ENCODE measurements at regions not wholly inside any gene's neighbourhood (a gene's known extent, or its start where the extent isn't known, plus 50 kb on each side); places are given as distances from the start of the nearest gene placed in this dataset.

DNA sequence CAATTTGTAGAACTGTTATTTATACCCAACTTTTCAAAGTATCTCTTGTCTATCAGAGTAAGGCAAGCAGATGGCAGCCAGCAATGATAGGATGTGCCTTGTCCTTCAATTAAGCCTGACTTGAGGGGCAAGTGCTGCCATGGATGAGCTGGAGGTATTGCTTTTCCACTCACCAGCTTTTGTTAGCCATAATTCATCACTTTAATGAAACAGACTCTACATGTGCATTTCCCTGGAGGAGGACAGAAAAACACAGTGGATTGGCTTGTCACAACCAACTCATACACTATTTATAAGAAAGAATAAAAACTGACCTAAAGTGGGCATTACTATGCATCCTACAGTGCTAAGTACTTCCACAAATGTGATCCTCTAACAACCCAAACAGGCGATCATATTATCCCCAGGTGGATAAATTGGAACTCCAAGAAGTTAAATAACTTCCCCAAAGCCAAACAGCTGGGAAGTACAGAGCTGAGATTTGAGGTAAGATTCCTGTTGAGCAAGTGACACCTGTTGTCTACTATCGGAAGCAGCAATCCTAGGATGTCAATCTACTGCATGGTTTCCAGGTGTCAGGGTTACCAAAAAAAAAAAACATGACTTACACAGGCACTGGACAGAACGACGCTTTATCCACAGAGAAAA, 73.9 kb upstream of the NRSN1 start:
- TF ChIP-seq, protein P1, sequence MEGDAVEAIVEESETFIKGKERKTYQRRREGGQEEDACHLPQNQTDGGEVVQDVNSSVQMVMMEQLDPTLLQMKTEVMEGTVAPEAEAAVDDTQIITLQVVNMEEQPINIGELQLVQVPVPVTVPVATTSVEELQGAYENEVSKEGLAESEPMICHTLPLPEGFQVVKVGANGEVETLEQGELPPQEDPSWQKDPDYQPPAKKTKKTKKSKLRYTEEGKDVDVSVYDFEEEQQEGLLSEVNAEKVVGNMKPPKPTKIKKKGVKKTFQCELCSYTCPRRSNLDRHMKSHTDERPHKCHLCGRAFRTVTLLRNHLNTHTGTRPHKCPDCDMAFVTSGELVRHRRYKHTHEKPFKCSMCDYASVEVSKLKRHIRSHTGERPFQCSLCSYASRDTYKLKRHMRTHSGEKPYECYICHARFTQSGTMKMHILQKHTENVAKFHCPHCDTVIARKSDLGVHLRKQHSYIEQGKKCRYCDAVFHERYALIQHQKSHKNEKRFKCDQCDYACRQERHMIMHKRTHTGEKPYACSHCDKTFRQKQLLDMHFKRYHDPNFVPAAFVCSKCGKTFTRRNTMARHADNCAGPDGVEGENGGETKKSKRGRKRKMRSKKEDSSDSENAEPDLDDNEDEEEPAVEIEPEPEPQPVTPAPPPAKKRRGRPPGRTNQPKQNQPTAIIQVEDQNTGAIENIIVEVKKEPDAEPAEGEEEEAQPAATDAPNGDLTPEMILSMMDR (IDR thresholded peaks at IDR 0.05; ENCODE audit: low read length, missing control alignments), result no peak
- H3K4me3 ChIP-seq (replicated peaks; ENCODE audit: low read depth, low read length), result no peak overlapping the region
- no peak for DNase-seq (ENCODE audit: low read depth)

DNA sequence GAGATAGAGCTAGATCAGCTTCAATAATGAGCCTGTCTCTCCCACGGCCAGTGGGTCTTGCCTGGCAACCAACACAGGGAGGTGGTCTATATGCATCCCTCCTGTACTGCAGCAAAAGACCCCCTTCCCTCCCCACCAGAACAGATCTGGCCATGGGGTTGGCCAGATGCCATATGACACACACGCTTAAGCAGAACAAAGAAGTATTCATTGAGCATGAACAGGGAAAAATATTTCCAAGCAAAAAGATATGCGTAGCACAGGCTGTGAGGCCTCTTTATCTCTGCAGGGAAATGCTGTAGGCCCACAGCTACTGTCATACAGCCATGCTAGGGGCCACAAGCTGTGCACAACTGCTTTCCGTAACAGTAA, 73.4 kb upstream of the NRSN1 start:
- DNase-seq (ENCODE audit: low read depth), result no peak
- H3K4me3 ChIP-seq (replicated peaks; ENCODE audit: low read depth, low read length), result no peak overlapping the region
- TF ChIP-seq, protein P1 (IDR thresholded peaks at IDR 0.05; ENCODE audit: low read length, missing control alignments), result no peak

DNA sequence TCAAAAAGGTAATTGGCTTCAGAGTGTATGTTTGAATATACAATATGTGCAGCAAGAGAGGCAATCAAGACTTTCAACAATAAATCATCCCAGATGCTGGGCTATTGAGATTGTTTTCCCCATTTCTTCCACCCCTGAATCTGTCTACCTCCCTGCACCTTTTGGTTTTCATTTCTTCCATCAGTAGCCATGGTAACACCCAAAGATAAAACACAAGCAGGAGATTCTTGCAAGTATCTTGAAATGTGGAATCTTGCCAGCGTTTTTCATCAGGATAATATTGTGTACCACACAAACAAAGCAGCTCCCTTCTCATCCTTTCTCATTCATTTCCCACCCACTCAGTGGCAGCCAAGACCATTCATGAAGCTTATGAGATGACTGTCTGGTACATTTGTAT, 73.0 kb upstream of the NRSN1 start:
- no peak for DNase-seq (ENCODE audit: low read depth)
- H3K4me3 ChIP-seq (replicated peaks; ENCODE audit: low read depth, low read length), result no peak overlapping the region
- TF ChIP-seq, protein P1 (IDR thresholded peaks at IDR 0.05; ENCODE audit: low read length, missing control alignments), result no peak

DNA sequence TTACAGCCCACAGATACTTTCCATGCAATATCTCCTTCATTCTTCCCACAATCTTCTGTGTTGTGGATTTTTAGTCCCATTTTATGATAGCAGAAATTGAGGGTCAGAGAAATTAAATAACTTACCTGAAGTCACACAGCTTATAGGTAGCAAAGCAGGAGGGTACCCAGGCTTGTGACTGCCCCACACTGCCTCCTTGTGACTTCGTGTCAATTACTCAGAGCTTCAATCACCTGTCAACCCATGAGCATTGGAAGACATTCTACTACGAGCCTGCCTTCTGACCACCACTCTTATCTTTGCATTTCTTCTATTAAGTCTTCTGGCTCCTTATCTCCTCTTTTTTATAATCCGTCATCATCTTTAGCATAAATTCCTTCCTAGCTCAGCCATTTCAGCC, 71.6 kb upstream of the NRSN1 start:
- no peak overlapping the region for H3K4me3 ChIP-seq (replicated peaks; ENCODE audit: low read depth, low read length)
- no peak for DNase-seq (ENCODE audit: low read depth)
- TF ChIP-seq, protein P1 (IDR thresholded peaks at IDR 0.05; ENCODE audit: low read length, missing control alignments), result no peak

DNA sequence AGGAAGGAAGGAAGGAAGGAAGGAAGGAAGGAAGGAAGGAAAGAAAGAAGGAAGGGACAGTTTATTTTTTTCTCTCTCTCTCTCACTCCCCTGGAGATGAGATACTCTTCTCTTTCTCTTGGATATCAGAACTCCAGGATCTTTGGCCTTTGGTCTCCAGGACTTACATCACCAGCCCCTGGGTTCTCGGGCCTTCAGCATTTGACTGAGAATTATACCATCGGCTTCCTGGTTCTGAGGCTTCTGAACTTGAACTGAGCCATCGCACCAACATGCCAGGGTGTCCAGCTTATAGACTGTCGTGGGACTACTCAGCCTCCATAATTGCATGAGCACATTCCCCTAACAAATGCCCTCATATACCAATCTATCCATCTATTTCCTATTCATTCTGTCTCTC, 69.4 kb upstream of the NRSN1 start:
- H3K4me3 ChIP-seq (replicated peaks; ENCODE audit: low read depth, low read length), result no peak overlapping the region
- no peak for DNase-seq (ENCODE audit: low read depth)
- TF ChIP-seq, protein P1 (IDR thresholded peaks at IDR 0.05; ENCODE audit: low read length, missing control alignments), result no peak

DNA sequence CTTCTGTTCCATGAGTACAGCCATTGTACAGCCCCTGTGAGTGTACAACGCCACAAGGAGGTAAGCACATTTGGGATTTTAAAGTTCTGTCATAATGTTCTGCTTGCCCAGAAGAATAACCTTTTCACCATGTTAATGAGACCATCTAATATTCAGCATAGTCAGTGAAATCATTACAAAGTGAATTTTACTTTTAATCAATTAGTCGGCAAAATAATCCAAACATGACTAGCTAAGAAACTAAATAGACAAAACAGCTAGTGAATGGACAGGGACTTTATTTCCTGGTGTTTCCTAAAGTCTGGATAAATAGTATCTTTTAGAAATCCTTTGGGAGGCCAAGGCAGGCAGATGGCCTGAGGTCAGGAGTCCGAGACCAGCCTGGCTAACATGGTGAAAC, 69.0 kb upstream of the NRSN1 start:
- no peak overlapping the region for H3K4me3 ChIP-seq (replicated peaks; ENCODE audit: low read depth, low read length)
- TF ChIP-seq, protein P1 (IDR thresholded peaks at IDR 0.05; ENCODE audit: low read length, missing control alignments), result no peak
- no peak for DNase-seq (ENCODE audit: low read depth)

Data from fibroblast of pulmonary artery (primary cell).